ENCODE measurements at regions not wholly inside any gene's neighbourhood (a gene's known extent, or its start where the extent isn't known, plus 50 kb on each side); places are given as distances from the start of the nearest gene placed in this dataset.

- TF ChIP-seq CTCF (conservative IDR thresholded peaks at IDR 0.05; ENCODE audit: low read length) (no peak), EZH2phosphoT487 (IDR thresholded peaks at IDR 0.05; ENCODE audit: borderline replicate concordance, low read depth, low read length) (no peak)
Observed at GRCh38 chr5:166188501-166189325, 2102.7 kb upstream of the WWC1 start.
